BE2C (cell line): ENCODE measurements at regions not wholly inside any gene's neighbourhood (a gene's known extent, or its start where the extent isn't known, plus 50 kb on each side); places are given as distances from the start of the nearest gene placed in this dataset.

Source experiments
- DNase-seq: peaks from one replicate; pipeline ENCODE4 v3.0.0-alpha.2; 2020
- H3K27me3 ChIP-seq: fragments of 250-450 bp; sonication (Bioruptor Pico); 2 replicates; pipeline ENCODE4 v1.5.1; 2020; ENCODE audit warnings: mild to moderate bottlenecking
- H3K36me3 ChIP-seq: fragments of 250-450 bp; sonication (Bioruptor Pico); 2 replicates; pipeline ENCODE4 v1.5.1; 2020; ENCODE audit warnings: mild to moderate bottlenecking
- H3K4me1 ChIP-seq: fragments of 250-450 bp; sonication (Bioruptor Pico); 2 replicates; pipeline ENCODE4 v1.5.1; 2020
- H3K4me3 ChIP-seq: 2 replicates; pipeline ENCODE4 v1.5.1; 2011; ENCODE audit warnings: low read depth, low read length
- H3K9me3 ChIP-seq: fragments of 250-450 bp; sonication (Bioruptor Pico); 2 replicates; pipeline ENCODE4 v1.5.1; 2020
- CTCF ChIP-seq: IDR thresholded peaks from 2 replicates; pipeline ENCODE4 v1.5.1; 2012; ENCODE audit warnings: mild to moderate bottlenecking, low read depth, low read length

GRCh38 chr5:158270996-158271554, 412.1 kb upstream of the CLINT1 start:
- Histone ChIP-seq H3K9me3 (no peaks in the 10 kb centered on the region), H3K4me3 (no peak overlapping the region)

GRCh38 chr5:158268286-158268685, 409.3 kb upstream of the CLINT1 start:
- DNase-seq, result no peak
- TF ChIP-seq CTCF, result no peak
- no peak overlapping the region for H3K4me3 ChIP-seq
- no peaks in the 10 kb centered on the region; the same call in 1 of the 2 replicates for H3K27me3 ChIP-seq
- H3K36me3 ChIP-seq, result no peaks in the 10 kb centered on the region
- H3K4me1 ChIP-seq, result no peaks in the 10 kb centered on the region
- H3K9me3 ChIP-seq, result no peaks in the 10 kb centered on the region

More at GRCh38 chr5:158270996-158271554, 412.1 kb upstream of the CLINT1 start:
- no peaks in the 10 kb centered on the region for H3K36me3 ChIP-seq
- no peaks in the 10 kb centered on the region for H3K4me1 ChIP-seq
- no peaks in the 10 kb centered on the region; the same call in 1 of the 2 replicates for H3K27me3 ChIP-seq
- DNase-seq, result no peak
- no peak for TF ChIP-seq CTCF

GRCh38 chr5:158267228-158267627, 408.3 kb upstream of the CLINT1 start:
- no peaks in the 10 kb centered on the region for H3K27me3 ChIP-seq
- no peaks in the 10 kb centered on the region for H3K9me3 ChIP-seq
- no peaks in the 10 kb centered on the region for H3K4me1 ChIP-seq
- DNase-seq, result no peak
- H3K36me3 ChIP-seq, result no peaks in the 10 kb centered on the region
- no peak for TF ChIP-seq CTCF
- H3K4me3 ChIP-seq, result no peak overlapping the region

- Histone ChIP-seq H3K4me3 (no peak overlapping the region), H3K4me1 (no peaks in the 10 kb centered on the region), H3K27me3 (no peaks in the 10 kb centered on the region), H3K36me3 (no peaks in the 10 kb centered on the region), H3K9me3 (no peaks in the 10 kb centered on the region)
- no peak for TF ChIP-seq CTCF
- DNase-seq, result no peak
Measured at GRCh38 chr5:158265931-158266700, 407.2 kb upstream of the CLINT1 start.

- Histone ChIP-seq H3K4me1 (no peaks in the 10 kb centered on the region), H3K27me3 (no peaks in the 10 kb centered on the region), H3K4me3 (no peak overlapping the region), H3K36me3 (no peaks in the 10 kb centered on the region), H3K9me3 (no peaks in the 10 kb centered on the region)
- no peak for TF ChIP-seq CTCF
- no peak for DNase-seq
Measured at GRCh38 chr5:158265346-158265745, 406.4 kb upstream of the CLINT1 start.

- no peaks in the 10 kb centered on the region for H3K27me3 ChIP-seq
- no peaks in the 10 kb centered on the region for H3K9me3 ChIP-seq
- no peak for TF ChIP-seq CTCF
- no peak overlapping the region for H3K4me3 ChIP-seq
- no peaks in the 10 kb centered on the region for H3K36me3 ChIP-seq
- no peak for DNase-seq
- H3K4me1 ChIP-seq, result no peaks in the 10 kb centered on the region
Measured at GRCh38 chr5:158264264-158264663, 405.3 kb upstream of the CLINT1 start.
